ENCODE measurements at regions not wholly inside any gene's neighbourhood (a gene's known extent, or its start where the extent isn't known, plus 50 kb on each side); places are given as distances from the start of the nearest gene placed in this dataset.

DNA sequence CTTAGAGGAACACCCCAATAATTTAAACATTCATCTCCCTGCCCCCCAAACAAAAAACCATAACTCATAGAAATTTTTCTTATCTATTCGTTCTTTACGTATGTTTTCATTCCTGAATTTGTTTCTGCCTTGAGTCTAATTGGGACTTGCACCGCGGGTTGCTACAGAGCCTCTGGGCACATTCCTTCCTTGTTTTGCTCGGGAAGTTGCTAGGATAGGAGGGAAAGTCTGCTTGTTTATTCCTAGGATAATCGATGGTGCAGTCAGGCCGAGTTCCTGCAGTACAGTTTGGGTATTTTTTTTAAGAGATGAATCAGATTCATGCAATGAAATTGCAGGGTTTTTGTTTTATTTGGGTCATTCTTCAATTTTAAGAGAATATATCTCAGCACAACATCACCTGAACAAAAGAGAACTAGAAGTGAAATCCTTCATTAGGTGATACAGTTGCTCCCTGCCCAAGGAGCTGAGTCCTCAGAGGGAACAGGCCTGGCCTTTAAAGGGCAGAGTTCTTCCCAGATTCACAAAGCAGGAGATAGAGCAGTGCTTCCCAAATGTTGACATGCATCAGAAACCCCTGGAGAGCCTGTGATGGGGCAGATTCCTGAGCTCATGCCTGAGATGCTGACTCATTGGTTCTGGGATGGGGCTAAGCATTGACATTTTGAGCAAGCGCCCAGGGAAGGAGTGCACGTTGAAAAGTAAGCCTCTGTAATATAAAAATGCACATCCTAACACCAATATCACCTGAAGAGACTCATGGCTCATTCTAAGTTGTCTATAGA, 114.9 kb upstream of the FAM9B start:
- no peak for DNase-seq

- no peak for DNase-seq
Observed at GRCh38 chrX:9149501-9150245, 115.7 kb upstream of the FAM9B start.

DNA sequence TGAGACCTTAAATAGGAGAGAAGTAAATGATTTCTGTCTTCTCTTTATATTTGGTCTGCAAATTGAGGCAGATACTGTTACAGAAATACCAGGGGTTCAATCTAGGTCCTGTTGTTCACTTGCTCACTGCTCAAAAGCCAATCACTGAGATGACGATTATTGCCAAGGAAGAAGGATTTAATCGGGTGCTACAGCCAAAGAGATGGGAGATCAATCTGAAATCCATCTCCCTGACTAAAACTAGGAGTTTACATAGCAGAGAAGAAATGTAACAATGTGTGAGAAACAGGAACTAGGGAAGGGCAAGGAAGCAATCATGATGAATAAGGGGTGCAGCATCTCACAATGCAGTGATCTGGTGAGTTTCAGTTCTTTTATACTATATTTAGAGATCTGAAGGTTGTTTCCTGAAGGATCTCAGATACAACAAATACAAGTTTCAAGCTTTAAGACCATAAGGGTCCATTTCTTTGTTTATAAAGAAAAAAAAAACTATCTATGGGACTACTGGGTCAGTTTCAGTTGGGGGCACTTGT, 117.9 kb upstream of the FAM9B start:
- no peak for DNase-seq

DNA sequence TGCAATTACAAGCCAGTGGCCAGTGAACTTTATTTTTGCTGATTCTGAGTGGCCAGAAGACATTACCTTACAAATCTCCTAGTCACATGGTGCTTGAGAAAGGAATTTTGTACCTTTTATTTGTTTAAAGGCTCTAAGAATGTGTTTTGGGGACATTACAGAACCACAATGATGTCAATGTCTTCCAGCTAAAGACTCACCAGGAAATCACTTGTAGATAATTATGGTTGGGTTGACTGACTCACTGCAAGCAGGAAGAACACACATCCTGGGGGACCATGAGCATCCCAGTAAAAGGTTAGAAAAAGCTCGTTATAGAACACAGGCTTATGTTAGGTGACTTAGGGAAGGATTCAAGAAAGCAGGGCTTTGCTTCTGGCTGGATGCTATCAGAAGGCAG, 119.4 kb upstream of the FAM9B start:
- DNase-seq, result no peak

DNA sequence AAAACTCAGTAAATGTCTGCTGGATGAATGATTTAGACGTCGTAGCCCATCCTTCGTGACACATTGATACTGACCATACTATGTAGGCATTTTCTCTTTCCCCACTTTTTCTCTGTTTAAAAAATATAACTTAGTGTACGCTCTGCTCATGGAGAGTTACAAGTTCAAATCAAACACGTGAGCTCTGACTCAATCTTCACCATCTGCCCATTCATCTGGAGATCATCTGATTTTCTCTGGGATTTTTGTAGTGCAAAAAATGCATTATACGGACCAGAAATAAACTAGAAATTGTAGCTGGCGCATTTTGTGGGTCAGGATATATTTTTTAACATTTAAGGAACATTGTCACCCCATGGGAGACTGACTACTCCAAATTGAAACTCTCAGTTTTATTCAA, 124.7 kb upstream of the FAM9B start:
- DNase-seq, result no peak

DNA sequence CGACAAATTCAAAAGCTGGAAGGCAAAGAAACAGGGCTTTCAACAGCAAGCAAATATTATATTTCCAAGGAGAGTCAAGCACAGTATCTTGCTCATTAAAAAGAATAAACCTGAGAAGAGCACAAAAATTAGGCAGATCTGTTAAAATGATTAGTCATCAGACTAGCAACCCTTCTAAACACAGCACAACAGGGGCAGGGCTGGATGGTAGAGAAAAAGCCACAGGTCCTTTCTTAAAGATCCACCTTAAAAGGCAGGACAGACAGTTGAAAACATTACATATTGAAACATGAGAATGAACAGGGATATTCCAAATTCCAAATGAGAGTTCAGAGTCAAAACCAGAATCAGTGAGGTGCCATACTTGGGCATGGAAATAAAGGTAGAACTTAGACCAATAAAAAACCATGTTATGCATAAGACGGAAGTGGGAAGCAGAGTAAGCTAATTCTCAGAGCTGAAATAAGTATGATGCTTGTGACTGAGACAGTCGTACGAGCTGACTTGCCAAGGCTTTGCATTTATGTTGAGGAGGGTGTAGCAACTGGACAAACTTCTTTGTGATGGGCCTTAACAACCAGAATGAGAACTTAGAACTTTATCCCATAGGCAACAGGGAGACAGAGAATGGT, 126.9 kb upstream of the FAM9B start:
- DNase-seq, result no peak

DNA sequence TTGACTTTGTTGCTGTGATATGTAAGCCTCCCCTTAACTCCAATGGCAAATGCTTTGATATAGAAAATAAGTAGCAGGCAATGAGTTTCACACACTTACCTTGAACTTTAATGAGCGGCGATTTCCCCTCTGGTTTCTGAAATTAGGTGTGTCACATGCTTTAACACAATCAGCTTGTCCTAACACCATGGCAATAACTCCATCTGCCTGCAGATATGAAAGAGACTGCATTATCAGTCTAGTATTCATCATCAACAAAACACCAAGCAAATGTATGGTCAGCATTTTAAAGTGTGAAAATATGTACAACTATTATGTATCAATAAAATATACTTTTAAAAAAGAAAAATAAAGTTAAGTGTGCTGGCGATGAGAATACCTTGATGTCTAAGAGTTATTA, 128.8 kb upstream of the FAM9B start:
- no peak for DNase-seq

DNA sequence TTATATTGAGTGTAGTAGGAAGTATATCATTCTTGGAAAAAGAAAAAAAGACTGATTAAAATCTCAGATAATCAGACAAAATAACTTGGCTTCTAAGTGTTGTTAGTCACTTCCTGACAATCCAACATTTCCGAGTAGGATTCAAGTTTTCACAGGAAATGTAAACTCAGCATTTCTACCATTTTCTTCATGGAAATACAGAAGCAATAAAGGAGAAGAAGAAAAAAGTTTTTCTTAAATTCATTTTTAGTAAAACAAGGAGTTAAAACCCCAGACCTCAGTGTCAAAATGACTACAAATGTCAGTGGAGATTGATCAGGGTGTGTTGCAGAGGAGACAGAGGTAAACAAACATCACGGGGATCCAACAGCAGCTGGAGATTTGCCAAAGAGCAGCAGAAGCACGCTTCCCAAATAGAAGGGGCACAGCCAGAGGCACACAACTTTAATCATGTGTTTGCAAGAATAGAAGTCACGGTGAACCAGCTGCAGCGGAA, 129.3 kb upstream of the FAM9B start:
- DNase-seq, result no peak

DNA sequence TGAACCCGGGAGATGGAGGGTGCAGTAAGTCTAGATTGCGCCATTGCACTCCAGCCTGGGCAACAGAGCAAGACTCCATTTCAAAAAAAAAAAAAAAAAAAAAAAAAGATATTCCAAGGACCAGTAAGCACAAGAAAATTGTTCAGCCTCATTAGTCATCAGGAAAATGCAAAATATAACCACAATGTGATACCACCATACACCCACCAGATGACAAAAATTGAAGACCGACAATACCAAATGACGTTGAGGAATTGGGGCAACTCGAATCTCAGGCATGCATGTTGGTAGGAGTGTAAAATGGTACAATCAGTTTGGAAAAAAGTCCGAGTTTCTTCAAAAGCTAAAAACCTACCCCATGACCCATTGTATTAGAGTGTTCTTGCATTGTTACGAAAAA, 130.2 kb upstream of the FAM9B start:
- DNase-seq, result no peak

DNA sequence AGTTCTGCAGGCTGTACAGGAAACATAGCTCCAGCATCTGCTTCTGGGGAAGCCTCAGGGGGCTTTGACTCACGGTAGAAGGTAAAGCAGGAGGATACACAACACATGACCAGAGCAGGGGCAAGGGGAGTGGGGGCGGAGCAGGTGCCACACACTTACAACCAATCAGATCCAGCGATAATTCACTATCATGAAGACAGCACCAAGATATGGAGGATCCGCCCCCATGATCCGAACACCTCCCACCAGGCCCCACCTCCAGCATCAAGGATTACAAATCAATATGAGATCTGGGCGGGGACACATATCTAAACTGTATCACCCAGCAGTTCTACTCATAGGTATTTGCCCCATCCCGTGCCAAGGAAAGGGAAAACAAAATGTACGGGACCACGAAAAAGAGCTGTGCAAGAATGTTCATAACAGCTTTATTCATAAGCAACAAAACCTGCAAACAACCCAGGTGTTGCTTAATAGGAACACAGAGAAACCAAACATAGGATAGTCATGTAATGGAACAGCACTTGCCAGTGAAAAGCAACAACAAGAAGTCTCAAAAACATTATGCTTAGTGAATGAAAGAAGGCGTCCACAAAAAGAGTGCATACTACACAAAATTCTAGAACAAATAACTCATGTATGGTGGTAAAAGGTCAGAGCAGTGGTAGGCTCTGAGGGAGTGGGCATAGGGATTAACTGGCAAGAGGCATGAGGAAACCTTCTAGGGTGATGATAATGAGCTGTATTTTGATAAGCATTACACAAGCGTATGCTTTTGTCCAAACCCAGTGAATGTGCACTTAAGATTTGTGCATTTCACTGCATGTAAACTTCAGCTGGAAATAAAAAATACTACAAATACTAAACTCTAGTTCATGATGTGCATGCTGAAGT, 130.9 kb upstream of the FAM9B start:
- no peak for DNase-seq

- DNase-seq, result no peak
Observed at GRCh38 chrX:9166584-9166944, 132.6 kb upstream of the FAM9B start.

- no peak for DNase-seq
Observed at GRCh38 chrX:9171841-9172463, 138.0 kb upstream of the FAM9B start.

DNA sequence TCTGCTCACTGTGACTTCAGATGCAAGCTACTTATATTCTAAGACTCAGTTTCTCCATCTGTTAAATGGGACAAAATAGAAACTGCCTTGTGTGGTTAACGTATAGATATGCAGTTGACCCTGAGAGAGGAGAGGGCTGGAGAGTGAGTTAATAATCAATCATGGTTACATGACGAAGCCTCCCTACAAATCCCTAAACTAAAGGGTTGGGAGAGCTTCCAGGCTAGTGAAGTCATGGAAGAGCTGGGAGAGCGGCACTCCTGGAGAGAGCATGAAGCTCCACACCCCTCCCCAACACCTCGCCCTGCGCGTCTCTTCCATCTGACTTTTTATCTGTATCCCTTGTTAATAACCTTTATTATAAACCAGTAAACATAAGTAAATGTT, 138.5 kb upstream of the FAM9B start:
- no peak for DNase-seq

DNA sequence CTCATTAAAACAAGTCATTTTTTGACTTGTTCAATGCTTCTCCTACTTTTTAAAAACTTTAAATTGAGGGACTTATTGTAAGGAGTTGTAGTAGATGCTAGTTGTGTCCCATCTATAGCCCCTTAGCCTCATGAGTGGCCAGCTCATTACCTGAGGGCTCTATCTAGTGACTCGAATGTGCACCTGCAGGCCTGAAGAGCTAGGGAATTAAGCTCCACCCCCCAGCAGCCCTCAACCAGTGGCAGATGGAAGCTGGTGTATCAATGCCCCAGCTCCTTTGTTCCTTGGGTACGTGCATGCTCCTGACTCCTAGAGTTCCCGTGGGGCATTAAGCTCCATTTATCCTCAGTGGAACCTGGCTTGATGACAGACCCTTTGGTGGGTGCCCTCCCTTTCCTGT, 146.7 kb upstream of the FAM9B start:
- no peak for DNase-seq

DNA sequence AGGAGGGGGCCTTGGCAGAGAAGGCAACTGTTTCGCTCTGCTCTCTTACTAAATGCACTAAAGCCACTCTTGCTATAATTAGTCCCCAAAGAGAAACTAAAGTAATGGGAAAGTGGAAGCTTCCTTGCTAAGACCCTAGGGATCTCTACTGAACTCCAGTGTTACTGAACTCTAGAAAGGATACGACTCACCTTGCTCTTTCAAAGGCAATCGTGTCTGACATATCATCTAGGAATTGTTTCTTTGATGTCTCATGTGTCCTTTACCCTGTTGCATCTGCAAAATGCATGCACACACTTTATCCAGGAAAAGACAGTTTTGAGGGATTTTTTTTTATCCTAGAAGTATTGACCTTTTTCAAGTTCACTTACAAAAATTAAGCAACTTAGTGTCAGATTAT, 148.1 kb upstream of the FAM9B start:
- DNase-seq, result no peak

GRCh38 chrX:9183481-9183880, 149.6 kb upstream of the FAM9B start:
- no peak for DNase-seq

GRCh38 chrX:9184211-9184610, 150.3 kb upstream of the FAM9B start:
- no peak for DNase-seq

GRCh38 chrX:9188117-9188516, 154.2 kb upstream of the FAM9B start:
- no peak for DNase-seq

DNA sequence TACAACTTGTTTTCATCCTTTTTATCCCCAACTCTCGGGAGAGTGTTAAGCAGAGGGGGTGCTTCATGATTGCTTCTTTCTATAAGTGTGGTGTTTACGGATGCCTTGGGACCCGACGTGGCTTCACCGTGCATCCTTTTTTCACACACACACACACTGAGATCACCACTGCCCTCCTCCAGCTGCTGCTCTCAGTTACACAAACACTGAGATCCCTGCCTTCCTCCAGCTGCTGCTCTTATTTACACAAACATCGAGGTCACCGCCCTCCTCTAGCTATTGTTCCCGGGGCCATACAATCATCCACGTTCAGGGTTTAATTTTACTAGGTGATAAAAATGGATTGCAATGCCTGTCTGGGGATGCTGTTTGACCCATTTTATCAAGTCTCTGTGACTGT, 155.4 kb upstream of the FAM9B start:
- no peak for DNase-seq

DNA sequence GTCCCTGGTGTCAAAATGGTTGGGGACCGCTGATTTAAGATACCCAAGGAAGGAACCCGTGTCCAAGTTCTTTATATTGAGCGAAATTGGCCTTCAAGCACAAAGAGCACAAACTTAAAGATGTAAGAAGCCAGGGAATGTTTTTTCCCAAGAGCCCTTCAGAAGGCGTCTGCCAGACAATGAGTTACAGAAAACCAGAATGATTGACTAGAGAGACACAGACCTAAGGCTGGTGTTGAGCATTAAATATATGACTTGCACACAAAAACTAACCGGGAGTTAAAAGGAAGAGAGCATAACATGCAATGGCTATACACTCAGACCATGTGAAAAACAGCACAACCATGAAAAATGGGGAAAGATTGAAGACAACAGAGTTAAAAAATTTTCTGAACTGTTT, 157.5 kb upstream of the FAM9B start:
- DNase-seq, result no peak

- no peak for DNase-seq
Observed at GRCh38 chrX:9195199-9195880, 161.4 kb upstream of the FAM9B start.
